ENCODE measurements at regions not wholly inside any gene's neighbourhood (a gene's known extent, or its start where the extent isn't known, plus 50 kb on each side); places are given as distances from the start of the nearest gene placed in this dataset.

DNA sequence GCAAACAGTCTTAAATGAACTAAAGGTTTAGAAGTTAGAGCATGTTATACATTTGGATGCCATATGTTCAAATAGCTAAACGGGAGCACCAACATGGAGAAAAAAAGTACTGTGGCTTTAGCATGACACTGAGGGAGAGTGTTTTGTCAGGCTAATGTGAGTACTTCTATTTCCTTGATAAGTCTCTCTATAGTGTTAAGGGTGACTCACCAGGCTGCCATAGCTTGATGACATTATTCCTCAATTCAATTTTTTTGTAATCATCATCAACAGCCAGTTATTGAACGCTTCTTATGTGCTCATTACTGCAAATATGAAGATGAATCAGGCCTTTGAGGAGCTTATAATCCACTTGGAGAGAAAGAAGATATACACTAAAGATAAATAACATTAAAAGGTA is 211.4 kb upstream of the GPR101 start:
- TF ChIP-seq POLR2A (IDR thresholded peaks at IDR 0.05; ENCODE audit: extremely low read depth, insufficient read length) = no peak
- TF ChIP-seq, protein P1, sequence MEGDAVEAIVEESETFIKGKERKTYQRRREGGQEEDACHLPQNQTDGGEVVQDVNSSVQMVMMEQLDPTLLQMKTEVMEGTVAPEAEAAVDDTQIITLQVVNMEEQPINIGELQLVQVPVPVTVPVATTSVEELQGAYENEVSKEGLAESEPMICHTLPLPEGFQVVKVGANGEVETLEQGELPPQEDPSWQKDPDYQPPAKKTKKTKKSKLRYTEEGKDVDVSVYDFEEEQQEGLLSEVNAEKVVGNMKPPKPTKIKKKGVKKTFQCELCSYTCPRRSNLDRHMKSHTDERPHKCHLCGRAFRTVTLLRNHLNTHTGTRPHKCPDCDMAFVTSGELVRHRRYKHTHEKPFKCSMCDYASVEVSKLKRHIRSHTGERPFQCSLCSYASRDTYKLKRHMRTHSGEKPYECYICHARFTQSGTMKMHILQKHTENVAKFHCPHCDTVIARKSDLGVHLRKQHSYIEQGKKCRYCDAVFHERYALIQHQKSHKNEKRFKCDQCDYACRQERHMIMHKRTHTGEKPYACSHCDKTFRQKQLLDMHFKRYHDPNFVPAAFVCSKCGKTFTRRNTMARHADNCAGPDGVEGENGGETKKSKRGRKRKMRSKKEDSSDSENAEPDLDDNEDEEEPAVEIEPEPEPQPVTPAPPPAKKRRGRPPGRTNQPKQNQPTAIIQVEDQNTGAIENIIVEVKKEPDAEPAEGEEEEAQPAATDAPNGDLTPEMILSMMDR (IDR thresholded peaks at IDR 0.05; ENCODE audit: low read depth, low read length) = no peak

Data from NB4 (cell line).